Neuronal stem cell (in vitro differentiated cells): ENCODE measurements at regions not wholly inside any gene's neighbourhood (a gene's known extent, or its start where the extent isn't known, plus 50 kb on each side); places are given as distances from the start of the nearest gene placed in this dataset.
A peak's percentile ranks its signal among the peaks of the same experiment; 100 is the strongest.

ENCODE experiments used
- DNase-seq: peaks from one replicate; pipeline ENCODE4 v3.0.0-alpha.2; 2013; ENCODE audit warnings: low spot score
- H2AFZ ChIP-seq: one replicate; pipeline ENCODE4 v1.6.1; 2013; ENCODE audit warnings: mild to moderate bottlenecking, low read length, inconsistent platforms
- H2AK5ac ChIP-seq: 2 replicates; pipeline ENCODE4 v1.6.1; 2013; ENCODE audit warnings: low read depth, mild to moderate bottlenecking, inconsistent platforms, low read length, moderate library complexity, mixed read lengths
- H2BK120ac ChIP-seq: 2 replicates; pipeline ENCODE4 v1.6.1; 2013; ENCODE audit warnings: low read depth, mild to moderate bottlenecking, inconsistent platforms, low read length, moderate library complexity, mixed read lengths
- H2BK12ac ChIP-seq: one replicate; pipeline ENCODE4 v1.6.1; 2013; ENCODE audit warnings: low read length, inconsistent platforms
- H2BK15ac ChIP-seq: 2 replicates; pipeline ENCODE4 v1.6.1; 2013; ENCODE audit warnings: mild to moderate bottlenecking, low read length, inconsistent platforms, mixed read lengths
- H2BK5ac ChIP-seq: one replicate; pipeline ENCODE4 v1.6.1; 2013; ENCODE audit warnings: inconsistent platforms, mild to moderate bottlenecking, low read length, moderate library complexity
- H3K14ac ChIP-seq: one replicate; pipeline ENCODE4 v1.6.1; 2013; ENCODE audit warnings: low read length, inconsistent platforms
- H3K18ac ChIP-seq: 2 replicates; pipeline ENCODE4 v1.6.1; 2013; ENCODE audit warnings: low read length, inconsistent platforms
- H3K23ac ChIP-seq: 2 replicates; pipeline ENCODE4 v1.6.1; 2013; ENCODE audit warnings: low read depth, mild to moderate bottlenecking, mixed read lengths, low read length, inconsistent platforms; ENCODE audit not compliant: poor library complexity
- H3K27ac ChIP-seq: replicated peaks from 3 replicates; pipeline ENCODE4 v1.5.1; 2013; ENCODE audit warnings: low read length, inconsistent platforms
- H3K27me3 ChIP-seq, 3 experiments: 2 replicates each; pipeline ENCODE4 v1.6.1; 2013; ENCODE audit warnings: low read length in 3 of 3, mild to moderate bottlenecking in 2 of 3, inconsistent platforms in 1 of 3, low read depth in 1 of 3, mixed read lengths in 1 of 3, moderate library complexity in 1 of 3; ENCODE audit not compliant: control insufficient read depth in 3 of 3, insufficient read depth in 3 of 3
- H3K36me3 ChIP-seq, 2 donors: replicated peaks in 1 of 2; 2 replicates each; pipeline ENCODE4 v1.6.1; 2013; ENCODE audit warnings: low read length in 2 of 2; ENCODE audit not compliant: control insufficient read depth in 2 of 2, insufficient read depth in 2 of 2
- H3K4ac ChIP-seq: 2 replicates; pipeline ENCODE4 v1.6.1; 2013; ENCODE audit warnings: inconsistent platforms, mild to moderate bottlenecking, low read length, moderate library complexity
- H3K4me1 ChIP-seq, 2 donors: 1 replicate in 1 of 2; 2 replicates in 1 of 2; pipeline ENCODE4 v1.6.1; 2013; ENCODE audit warnings: low read length in 2 of 2, low read depth in 1 of 2; ENCODE audit not compliant: control insufficient read depth in 2 of 2, insufficient read depth in 1 of 2
- H3K4me2 ChIP-seq: one replicate; pipeline ENCODE4 v1.6.1; 2013; ENCODE audit warnings: mild to moderate bottlenecking, low read length, inconsistent platforms; ENCODE audit not compliant: insufficient read depth, poor library complexity, severe bottlenecking
- H3K4me3 ChIP-seq, 2 donors: 2 replicates each; pipeline ENCODE4 v1.5.1; 2013; ENCODE audit warnings: low read length in 2 of 2, mild to moderate bottlenecking in 2 of 2, inconsistent platforms in 1 of 2, moderate library complexity in 1 of 2
- H3K79me1 ChIP-seq: one replicate; pipeline ENCODE4 v1.6.1; 2013; ENCODE audit warnings: low read depth, mild to moderate bottlenecking, inconsistent platforms, low read length, moderate library complexity
- H3K9ac ChIP-seq: one replicate; pipeline ENCODE4 v1.6.1; 2013; ENCODE audit warnings: mild to moderate bottlenecking, low read depth, low read length, inconsistent platforms; ENCODE audit not compliant: poor library complexity
- H3K9me3 ChIP-seq, 2 donors: replicated peaks in 1 of 2; 2 replicates each; pipeline versions ENCODE3 to v1.6.1; 2013; ENCODE audit warnings: low read length in 2 of 2, mild to moderate bottlenecking in 2 of 2, inconsistent platforms in 1 of 2, low read depth in 1 of 2, mixed read lengths in 1 of 2, moderate library complexity in 1 of 2; ENCODE audit not compliant: control insufficient read depth in 2 of 2, insufficient read depth in 1 of 2
- H4K8ac ChIP-seq: one replicate; pipeline ENCODE4 v1.6.1; 2013; ENCODE audit warnings: low read depth, mild to moderate bottlenecking, inconsistent platforms, low read length, moderate library complexity
- H4K91ac ChIP-seq: one replicate; pipeline ENCODE4 v1.6.1; 2013; ENCODE audit warnings: low read length, low read depth, mild to moderate bottlenecking, inconsistent platforms; ENCODE audit not compliant: poor library complexity
- WGBS, 2 donors: extraction: QIAGEN DNeasy Blood & Tissue Kit; methylation state at CpG; one replicate each; pipeline ENCODE4 v1.1.7; 2013; ENCODE audit warnings: missing lambda C conversion rate in 2 of 2, mixed read lengths in 1 of 2; ENCODE audit not compliant: insufficient read length in 2 of 2, insufficient replicate concordance in 1 of 2; ENCODE audit errors: extremely low coverage in 2 of 2; 5-methylcytosine and 5-hydroxymethylcytosine counted together

- Histone ChIP-seq H2BK15ac (no peak overlapping the region), H2BK120ac (no peak overlapping the region), H3K4me3 (no peak overlapping the region), H2BK12ac (no peak overlapping the region), H4K91ac (no peak overlapping the region), H3K23ac (no peak overlapping the region), H3K9me3 (no peaks in the 10 kb centered on the region), H3K27me3 (no peaks in the 10 kb centered on the region), H3K79me1 (no peaks in the 10 kb centered on the region), H3K4me1 (peaks cover 3% of the 10 kb centered on the region in 2 donors), H3K14ac (no peak overlapping the region), H3K18ac (no peak overlapping the region), H3K27ac (peak overlapping the region; percentile 17), H2BK5ac (no peak overlapping the region), H3K36me3 (no peaks in the 10 kb centered on the region), H2AK5ac (no peak overlapping the region), H3K4ac (no peak overlapping the region), H3K4me2 (no peak overlapping the region), H3K9ac (no peak overlapping the region), H4K8ac (no peak overlapping the region), H2AFZ (no peak overlapping the region)
- no CpG with 5 or more reads among the region's 2 CpGs for WGBS, 2 donors
- no peak for DNase-seq
These were observed 389.6 kb upstream of the ATP2B1 start for GRCh38 chr12:90098132-90098779.

GRCh38 chr12:90091809-90092208, 383.2 kb upstream of the ATP2B1 start:
- no peak overlapping the region for H3K18ac ChIP-seq
- no peak overlapping the region for H2BK12ac ChIP-seq
- no peak overlapping the region for H4K8ac ChIP-seq
- H2BK15ac ChIP-seq: no peak overlapping the region
- H3K4me3 ChIP-seq: no peak overlapping the region
- no peak overlapping the region for H3K4me2 ChIP-seq
- no peaks in the 10 kb centered on the region for H3K27me3 ChIP-seq
- no CpG with 5 or more reads among the region's 3 CpGs for WGBS, 2 donors
- no peak for DNase-seq
- H2BK5ac ChIP-seq: no peak overlapping the region
- H3K9me3 ChIP-seq: no peaks in the 10 kb centered on the region
- H3K23ac ChIP-seq: no peak overlapping the region
- H2AFZ ChIP-seq: no peak overlapping the region
- H2BK120ac ChIP-seq: no peak overlapping the region
- peaks cover 9 to 14% of the 10 kb centered on the region in 2 donors for H3K4me1 ChIP-seq
- no peak overlapping the region for H3K9ac ChIP-seq
- H4K91ac ChIP-seq: no peak overlapping the region
- peak overlapping the region; percentile 52 for H3K27ac ChIP-seq
- H2AK5ac ChIP-seq: no peak overlapping the region
- no peaks in the 10 kb centered on the region for H3K79me1 ChIP-seq
- no peak overlapping the region for H3K4ac ChIP-seq
- no peak overlapping the region for H3K14ac ChIP-seq
- H3K36me3 ChIP-seq: no peaks in the 10 kb centered on the region

GRCh38 chr12:90090929-90091651, 382.5 kb upstream of the ATP2B1 start:
- no peak overlapping the region for H2BK15ac ChIP-seq
- H4K91ac ChIP-seq: no peak overlapping the region
- H3K9me3 ChIP-seq: no peaks in the 10 kb centered on the region
- no peak overlapping the region for H3K4ac ChIP-seq
- no peak overlapping the region for H3K14ac ChIP-seq
- H3K27ac ChIP-seq: peak overlapping the region; percentile 83
- no peak overlapping the region for H3K9ac ChIP-seq
- H3K36me3 ChIP-seq: no peaks in the 10 kb centered on the region
- H2BK120ac ChIP-seq: no peak overlapping the region
- no peaks in the 10 kb centered on the region for H3K79me1 ChIP-seq
- H4K8ac ChIP-seq: no peak overlapping the region
- no peaks in the 10 kb centered on the region for H3K27me3 ChIP-seq
- H3K4me3 ChIP-seq: no peak overlapping the region
- no peak overlapping the region for H2BK5ac ChIP-seq
- no peak overlapping the region for H2AK5ac ChIP-seq
- no peak overlapping the region for H3K23ac ChIP-seq
- peak overlapping the region; percentile 12 for H2AFZ ChIP-seq
- H3K4me2 ChIP-seq: no peak overlapping the region
- H2BK12ac ChIP-seq: no peak overlapping the region
- peaks cover 9 to 20% of the 10 kb centered on the region in 2 donors for H3K4me1 ChIP-seq
- no CpG with 5 or more reads among the region's 3 CpGs for WGBS, 2 donors
- DNase-seq: peak; percentile 41
- no peak overlapping the region for H3K18ac ChIP-seq

- Histone ChIP-seq H3K9me3 (no peaks in the 10 kb centered on the region), H4K8ac (no peak overlapping the region), H2AK5ac (no peak overlapping the region), H3K4ac (no peak overlapping the region), H3K4me3 (no peak overlapping the region), H2BK120ac (no peak overlapping the region), H2BK5ac (no peak overlapping the region), H3K9ac (no peak overlapping the region), H3K27ac (no peak overlapping the region), H3K79me1 (no peaks in the 10 kb centered on the region), H3K23ac (no peak overlapping the region), H2BK15ac (no peak overlapping the region), H3K4me1 (peaks cover 11 to 27% of the 10 kb centered on the region in 2 donors), H2AFZ (no peak overlapping the region), H2BK12ac (no peak overlapping the region), H3K14ac (no peak overlapping the region), H3K27me3 (no peaks in the 10 kb centered on the region), H4K91ac (no peak overlapping the region), H3K18ac (no peak overlapping the region), H3K36me3 (no peaks in the 10 kb centered on the region), H3K4me2 (no peak overlapping the region)
- DNase-seq: no peak
- no CpG with 5 or more reads among the region's 1 CpG for WGBS, 2 donors
These were observed 377.6 kb upstream of the ATP2B1 start for GRCh38 chr12:90086281-90086680.
